ENCODE measurements at regions not wholly inside any gene's neighbourhood (a gene's known extent, or its start where the extent isn't known, plus 50 kb on each side); places are given as distances from the start of the nearest gene placed in this dataset.
"Not testable (repeated sequence)": the region's sequence is repeated elsewhere in the genome, so short reads cannot be mapped to it uniquely, and the experiment has no call there.

GRCh38 chr15:45869034-45869668 is 234.3 kb downstream of the SQOR start:
- DNase-seq: no peak

GRCh38 chr15:45871121-45871855 is 236.5 kb downstream of the SQOR start:
- DNase-seq: no peak

- no peak for DNase-seq
Observed at GRCh38 chr15:45873781-45874180, 239.0 kb downstream of the SQOR start.

GRCh38 chr15:45874566-45874965 is 239.7 kb downstream of the SQOR start:
- not testable (repeated sequence) for DNase-seq

- no peak for DNase-seq
Observed at GRCh38 chr15:45884289-45884688, 249.5 kb downstream of the SQOR start.

GRCh38 chr15:45884755-45885445 is 250.1 kb downstream of the SQOR start:
- no peak for DNase-seq

- DNase-seq: no peak
Observed at GRCh38 chr15:45885801-45886200, 251.0 kb downstream of the SQOR start.

- no peak for DNase-seq
Observed at GRCh38 chr15:45891766-45892165, 256.9 kb downstream of the SQOR start.

GRCh38 chr15:45892182-45892581 is 257.4 kb downstream of the SQOR start:
- no peak for DNase-seq

- no peak for DNase-seq
Observed at GRCh38 chr15:45903283-45903682, 268.5 kb downstream of the SQOR start.

GRCh38 chr15:45904019-45904418 is 269.2 kb downstream of the SQOR start:
- no peak for DNase-seq

GRCh38 chr15:45906230-45906629 is 271.4 kb downstream of the SQOR start:
- no peak for DNase-seq

- no peak for DNase-seq
Observed at GRCh38 chr15:45910671-45911070, 275.8 kb downstream of the SQOR start.

- no peak for DNase-seq
Observed at GRCh38 chr15:45913451-45913850, 278.6 kb downstream of the SQOR start.

- no peak for DNase-seq
Observed at GRCh38 chr15:45914425-45914824, 279.6 kb downstream of the SQOR start.

GRCh38 chr15:45918839-45919238 is 284.0 kb downstream of the SQOR start:
- DNase-seq: no peak

GRCh38 chr15:45919806-45920205 is 285.0 kb downstream of the SQOR start:
- no peak for DNase-seq

GRCh38 chr15:45921376-45921775 is 286.5 kb downstream of the SQOR start:
- no peak for DNase-seq

GRCh38 chr15:45921978-45922377 is 287.1 kb downstream of the SQOR start:
- DNase-seq: no peak

- DNase-seq: no peak
Observed at GRCh38 chr15:45941367-45941766, 306.5 kb downstream of the SQOR start.

- no peak for DNase-seq
Observed at GRCh38 chr15:45943240-45943639, 308.4 kb downstream of the SQOR start.

- DNase-seq: no peak
Observed at GRCh38 chr15:45946111-45946510, 311.3 kb downstream of the SQOR start.

GRCh38 chr15:45948181-45948621 is 313.4 kb downstream of the SQOR start:
- no peak for DNase-seq

GRCh38 chr15:45958924-45959323 is 324.1 kb downstream of the SQOR start:
- no peak for DNase-seq
